OCI-LY1 (cell line): ENCODE measurements at regions not wholly inside any gene's neighbourhood (a gene's known extent, or its start where the extent isn't known, plus 50 kb on each side); places are given as distances from the start of the nearest gene placed in this dataset.
A peak's percentile ranks its signal among the peaks of the same experiment; 100 is the strongest.

Experiments used
- CTCF ChIP-seq: fragments of 200-600 bp; sonication (generic), shearing (Covaris generic); IDR thresholded peaks from 2 replicates; pipeline ENCODE4 v1.5.1; 2017; ENCODE audit warnings: mild to moderate bottlenecking, antibody characterized with exemption, low read length, moderate library complexity, mixed read lengths
- EZH2 ChIP-seq: fragments of 200-600 bp; sonication (generic), shearing (Covaris generic); IDR thresholded peaks from 2 replicates; pipeline ENCODE4 v1.8.0; 2017; ENCODE audit warnings: borderline replicate concordance, mixed run types, mild to moderate bottlenecking, antibody characterized with exemption, low read length, moderate library complexity, mixed read lengths

DNA sequence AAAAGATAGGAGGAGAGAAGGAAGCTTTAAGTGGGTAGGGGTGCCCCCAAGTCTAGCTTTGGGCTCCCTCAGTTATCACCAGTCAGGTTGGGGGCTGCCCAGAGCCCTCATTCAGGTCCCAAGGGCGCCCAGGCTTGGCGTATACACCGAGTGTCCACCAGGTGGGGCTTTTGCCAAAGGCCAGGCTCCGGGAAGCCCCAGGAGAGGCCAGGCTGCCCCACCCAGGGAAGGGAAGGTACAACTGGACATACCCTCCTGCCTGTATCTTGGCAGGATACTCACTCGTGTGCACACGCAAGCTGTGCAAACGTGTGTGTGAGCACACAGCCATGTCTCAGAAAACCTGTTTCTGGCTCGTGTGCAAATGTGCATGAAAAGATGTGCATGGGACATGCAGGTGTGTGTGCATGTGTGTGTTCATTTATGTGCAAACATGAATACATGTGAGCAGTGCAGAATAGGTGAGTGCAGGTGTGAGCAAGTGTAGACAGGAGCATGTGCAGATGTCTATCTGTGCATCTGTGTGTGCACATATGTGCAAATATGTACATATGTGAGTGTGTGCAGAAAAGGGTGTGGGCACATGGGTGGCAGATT lies 103.9 kb upstream of the MYL2 start:
- TF ChIP-seq EZH2, result no peak
- TF ChIP-seq CTCF, result peak; percentile 52; the same call in 1 of the 2 replicates
